ENCODE measurements at regions not wholly inside any gene's neighbourhood (a gene's known extent, or its start where the extent isn't known, plus 50 kb on each side); places are given as distances from the start of the nearest gene placed in this dataset.

GRCh38 chr10:69696073-69696731 lies 66.2 kb downstream of the FAM241B start:
- TF ChIP-seq CTCF (conservative IDR thresholded peaks at IDR 0.05 in 1 of 2, IDR thresholded peaks at IDR 0.05 in 1 of 2; ENCODE audit: extremely low read depth in 1 of 2, insufficient read depth in 1 of 2, low read depth in 1 of 2, low read length in 2 of 2) (peak; percentile 69 to 72), EZH2 (IDR thresholded peaks at IDR 0.05; ENCODE audit: borderline replicate concordance, low read length) (no peak)
